BLaER1 (cell line): ENCODE measurements at regions not wholly inside any gene's neighbourhood (a gene's known extent, or its start where the extent isn't known, plus 50 kb on each side); places are given as distances from the start of the nearest gene placed in this dataset.
A peak's percentile ranks its signal among the peaks of the same experiment; 100 is the strongest.

Experiments
- H3K27ac ChIP-seq: shearing (Covaris generic); formaldehyde crosslinking; 2 replicates; pipeline ENCODE4 v1.8.1; 2022
- H3K27me3 ChIP-seq: shearing (Covaris generic); formaldehyde crosslinking; 2 replicates; pipeline ENCODE4 v1.8.1; 2022
- H3K36me3 ChIP-seq: shearing (Covaris generic); formaldehyde crosslinking; 2 replicates; pipeline ENCODE4 v1.8.1; 2022
- H3K4me1 ChIP-seq: shearing (Covaris generic); formaldehyde crosslinking; 2 replicates; pipeline ENCODE4 v1.8.1; 2022
- H3K4me2 ChIP-seq: shearing (Covaris generic); formaldehyde crosslinking; 2 replicates; pipeline ENCODE4 v1.8.1; 2022
- H3K4me3 ChIP-seq: shearing (Covaris generic); formaldehyde crosslinking; 2 replicates; pipeline ENCODE4 v1.8.1; 2022
- H3K9ac ChIP-seq: shearing (Covaris generic); formaldehyde crosslinking; 2 replicates; pipeline ENCODE4 v1.8.1; 2022
- H3K9me3 ChIP-seq: shearing (Covaris generic); formaldehyde crosslinking; 2 replicates; pipeline ENCODE4 v1.8.1; 2022
- H4K20me1 ChIP-seq: shearing (Covaris generic); formaldehyde crosslinking; 2 replicates; pipeline ENCODE4 v1.8.1; 2022
- Cebpa-rat ChIP-seq: shearing (Covaris generic); IDR thresholded peaks from 2 replicates; pipeline ENCODE4 v1.8.1; 2022

- H3K4me1 ChIP-seq, result peaks cover 2% of the 10 kb centered on the region
- no peak overlapping the region for H3K4me2 ChIP-seq
- no peaks in the 10 kb centered on the region for H3K36me3 ChIP-seq
- TF ChIP-seq Cebpa-rat, result no peak
- H3K9me3 ChIP-seq, result 0 out of 2 replicates have a peak, but pooled peaks cover 3% of the 10 kb centered on the region
- H3K27me3 ChIP-seq, result no peaks in the 10 kb centered on the region
- H3K9ac ChIP-seq, result no peak overlapping the region
- no peak overlapping the region for H3K4me3 ChIP-seq
- no peaks in the 10 kb centered on the region for H4K20me1 ChIP-seq
- no peak overlapping the region for H3K27ac ChIP-seq
Observed at GRCh38 chr21:16619281-16619680, 889.5 kb downstream of the USP25 start.

GRCh38 chr21:16620786-16621320 is 891.1 kb downstream of the USP25 start:
- Histone ChIP-seq H3K27ac (no peak overlapping the region), H3K9ac (no peak overlapping the region), H4K20me1 (no peaks in the 10 kb centered on the region), H3K9me3 (0 out of 2 replicates have a peak, but pooled peaks cover 3% of the 10 kb centered on the region), H3K4me2 (no peak overlapping the region), H3K4me1 (peaks cover 10% of the 10 kb centered on the region), H3K4me3 (no peak overlapping the region), H3K27me3 (no peaks in the 10 kb centered on the region), H3K36me3 (no peaks in the 10 kb centered on the region)
- TF ChIP-seq Cebpa-rat, result no peak

- H4K20me1 ChIP-seq, result no peaks in the 10 kb centered on the region
- H3K4me3 ChIP-seq, result no peak overlapping the region
- H3K9me3 ChIP-seq, result 0 out of 2 replicates have a peak, but pooled peaks cover 3% of the 10 kb centered on the region
- peak overlapping the region; percentile 44 for H3K4me2 ChIP-seq
- TF ChIP-seq Cebpa-rat, result no peak
- H3K27me3 ChIP-seq, result no peaks in the 10 kb centered on the region
- no peak overlapping the region for H3K27ac ChIP-seq
- no peaks in the 10 kb centered on the region for H3K36me3 ChIP-seq
- no peak overlapping the region for H3K9ac ChIP-seq
- peaks cover 10% of the 10 kb centered on the region for H3K4me1 ChIP-seq
Observed at GRCh38 chr21:16624479-16625118, 888.2 kb upstream of the CXADR start.

DNA sequence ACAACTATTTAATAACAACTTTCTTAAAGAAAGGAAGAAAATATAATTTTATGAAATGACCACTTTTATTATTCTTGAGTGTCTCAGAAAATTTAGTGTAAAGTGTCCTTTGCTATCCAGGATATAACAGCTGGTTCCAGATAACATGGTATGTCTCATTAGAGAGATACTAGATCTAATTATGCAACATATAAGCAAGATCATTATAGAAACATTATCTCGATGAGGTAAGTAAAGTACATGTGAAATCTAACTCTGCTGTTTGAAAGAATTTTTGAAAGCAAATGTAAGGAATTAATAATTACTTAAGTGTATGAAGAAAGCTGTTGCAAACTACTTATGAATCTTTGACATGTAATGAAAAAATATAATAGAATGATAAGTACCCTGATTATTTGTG is 887.4 kb upstream of the CXADR start:
- 0 out of 2 replicates have a peak, but pooled peaks cover 3% of the 10 kb centered on the region for H3K9me3 ChIP-seq
- H3K4me2 ChIP-seq, result no peak overlapping the region
- H3K36me3 ChIP-seq, result no peaks in the 10 kb centered on the region
- no peak overlapping the region for H3K27ac ChIP-seq
- H3K9ac ChIP-seq, result no peak overlapping the region
- H3K4me1 ChIP-seq, result peaks cover 10% of the 10 kb centered on the region
- no peak for TF ChIP-seq Cebpa-rat
- H3K4me3 ChIP-seq, result no peak overlapping the region
- no peaks in the 10 kb centered on the region for H3K27me3 ChIP-seq
- no peaks in the 10 kb centered on the region for H4K20me1 ChIP-seq

- Histone ChIP-seq H3K4me3 (no peak overlapping the region), H3K9ac (no peak overlapping the region), H3K4me1 (peaks cover 7% of the 10 kb centered on the region), H3K27ac (no peak overlapping the region), H3K36me3 (no peaks in the 10 kb centered on the region), H3K4me2 (no peak overlapping the region), H3K27me3 (no peaks in the 10 kb centered on the region), H4K20me1 (no peaks in the 10 kb centered on the region), H3K9me3 (no peaks in the 10 kb centered on the region)
- TF ChIP-seq Cebpa-rat, result no peak
Observed at GRCh38 chr21:16633831-16634459, 878.9 kb upstream of the CXADR start.

DNA sequence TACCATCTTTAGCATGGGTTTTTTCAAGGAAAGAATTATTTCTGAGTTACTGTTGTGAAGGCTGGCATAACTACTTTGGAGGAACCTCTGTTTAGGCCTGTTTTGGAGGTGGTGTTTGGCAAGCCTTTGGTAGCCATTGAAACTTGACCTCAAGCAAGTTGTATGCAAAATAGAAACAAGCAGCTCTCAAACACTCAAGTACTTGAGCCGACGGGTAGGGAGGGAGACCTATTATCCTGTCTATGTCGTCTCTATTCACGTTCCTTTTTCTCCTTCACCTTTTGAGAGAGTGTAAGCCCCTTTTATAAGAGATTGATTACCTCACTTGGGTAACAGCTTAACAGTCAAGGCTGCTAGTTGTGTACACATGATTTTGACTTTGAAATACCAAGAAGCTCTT is 878.3 kb upstream of the CXADR start:
- TF ChIP-seq Cebpa-rat, result no peak
- H3K27me3 ChIP-seq, result no peaks in the 10 kb centered on the region
- no peak overlapping the region for H3K27ac ChIP-seq
- H3K4me3 ChIP-seq, result no peak overlapping the region
- H3K9me3 ChIP-seq, result no peaks in the 10 kb centered on the region
- H3K9ac ChIP-seq, result no peak overlapping the region
- H3K4me1 ChIP-seq, result peaks cover 7% of the 10 kb centered on the region
- no peaks in the 10 kb centered on the region for H3K36me3 ChIP-seq
- H3K4me2 ChIP-seq, result no peak overlapping the region
- H4K20me1 ChIP-seq, result no peaks in the 10 kb centered on the region

DNA sequence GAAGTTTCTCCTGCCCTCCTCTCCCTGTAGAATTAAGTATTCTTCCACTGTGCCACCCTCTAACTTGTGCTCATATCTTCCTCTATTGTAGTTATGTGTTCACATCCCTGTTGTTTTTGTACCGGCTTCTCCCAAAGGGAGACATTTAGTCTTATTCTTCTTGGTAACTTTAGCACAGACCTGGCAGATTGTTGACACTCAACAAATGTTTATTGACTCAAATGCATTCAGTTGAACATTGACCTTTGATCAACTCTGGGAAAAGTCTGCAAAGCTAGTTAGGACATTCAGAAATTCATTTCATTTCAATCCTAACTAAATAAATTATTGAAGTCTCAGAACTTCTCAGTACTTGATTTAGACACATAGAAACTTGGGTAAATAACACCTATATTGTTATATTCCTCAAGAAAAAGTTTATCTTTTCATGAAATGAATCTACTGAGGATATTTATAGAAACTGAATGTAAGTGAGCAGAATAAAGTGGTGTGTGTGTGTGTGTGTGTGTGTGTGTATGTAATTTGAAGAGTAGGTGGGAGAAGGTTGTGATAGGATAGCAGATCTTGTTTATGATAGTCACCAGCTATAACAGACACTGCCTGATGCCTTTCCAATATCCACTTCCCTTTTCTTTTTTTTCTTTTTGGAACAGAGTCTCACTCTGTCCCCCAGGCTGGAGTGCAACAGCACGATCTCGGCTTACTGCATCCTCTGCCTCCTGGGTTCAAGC is 872.4 kb upstream of the CXADR start:
- Histone ChIP-seq H3K9me3 (no peaks in the 10 kb centered on the region), H3K9ac (no peak overlapping the region), H3K4me2 (no peak overlapping the region), H3K27ac (no peak overlapping the region), H3K4me1 (no peaks in the 10 kb centered on the region), H3K36me3 (no peaks in the 10 kb centered on the region), H3K27me3 (no peaks in the 10 kb centered on the region), H3K4me3 (no peak overlapping the region), H4K20me1 (no peaks in the 10 kb centered on the region)
- TF ChIP-seq Cebpa-rat, result no peak

- Histone ChIP-seq H3K27me3 (no peaks in the 10 kb centered on the region), H3K9ac (no peak overlapping the region), H3K4me2 (no peak overlapping the region), H3K27ac (no peak overlapping the region), H3K4me1 (no peaks in the 10 kb centered on the region), H3K36me3 (no peaks in the 10 kb centered on the region), H3K4me3 (no peak overlapping the region), H4K20me1 (no peaks in the 10 kb centered on the region), H3K9me3 (no peaks in the 10 kb centered on the region)
- TF ChIP-seq Cebpa-rat, result no peak
Observed at GRCh38 chr21:16642353-16642752, 870.5 kb upstream of the CXADR start.

DNA sequence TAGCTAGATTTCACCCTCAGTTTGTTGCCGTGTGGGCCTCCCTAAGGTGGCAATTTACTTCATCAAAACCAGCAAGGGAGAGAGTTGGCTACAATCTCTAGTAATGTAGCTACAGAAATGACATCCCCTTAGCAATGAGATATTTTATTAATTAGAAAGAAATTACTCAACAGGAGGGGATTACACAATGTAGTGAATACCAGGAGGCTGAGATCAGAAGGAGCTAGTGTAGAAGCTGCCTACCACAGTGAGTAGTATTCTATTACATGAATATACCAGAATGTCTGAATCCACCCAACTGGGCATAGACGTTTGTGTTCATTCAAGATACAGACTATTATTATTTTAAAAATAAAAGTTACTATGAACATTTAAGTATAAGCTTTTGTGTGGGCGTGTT is 868.2 kb upstream of the CXADR start:
- Histone ChIP-seq H3K27me3 (no peaks in the 10 kb centered on the region), H3K9ac (no peak overlapping the region), H3K36me3 (no peaks in the 10 kb centered on the region), H3K9me3 (no peaks in the 10 kb centered on the region), H3K4me1 (no peaks in the 10 kb centered on the region), H3K4me2 (no peak overlapping the region), H3K4me3 (no peak overlapping the region), H4K20me1 (no peaks in the 10 kb centered on the region), H3K27ac (no peak overlapping the region)
- no peak for TF ChIP-seq Cebpa-rat
